ENCODE measurements at regions not wholly inside any gene's neighbourhood (a gene's known extent, or its start where the extent isn't known, plus 50 kb on each side); places are given as distances from the start of the nearest gene placed in this dataset.
A peak's percentile ranks its signal among the peaks of the same experiment; 100 is the strongest.

DNA sequence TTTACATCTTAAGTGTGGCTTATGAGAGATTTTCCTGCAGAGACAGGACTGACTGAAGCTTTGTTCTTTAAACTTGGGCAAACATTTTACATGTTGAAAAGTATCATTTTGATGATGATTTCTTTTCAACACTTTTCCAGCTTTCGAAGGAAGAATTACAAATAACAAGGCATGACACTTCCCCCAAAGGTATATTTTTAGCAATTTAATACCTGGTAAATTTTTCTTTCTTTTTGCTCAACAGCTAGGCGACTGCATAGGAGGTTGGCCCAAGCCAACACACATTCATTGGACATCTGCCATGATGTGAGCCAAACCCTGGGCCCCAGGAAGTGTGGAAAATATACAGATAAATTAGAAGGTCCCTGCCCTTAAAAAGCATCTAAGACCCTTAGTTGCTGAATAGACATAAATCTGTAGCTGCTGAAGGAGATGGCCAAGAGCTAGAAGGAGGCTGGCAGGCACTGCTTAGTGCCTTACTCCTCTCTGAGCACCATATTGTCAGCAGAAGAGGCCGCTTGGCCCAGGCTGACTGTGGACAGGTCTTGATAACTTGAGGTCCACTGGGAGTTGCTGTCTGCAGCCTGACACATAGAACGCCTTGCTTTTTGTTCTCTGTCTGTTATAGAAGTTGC, 53.3 kb upstream of the CD44 start:
- H3K4me1 Mint-ChIP-seq, result peaks cover 84% of the 10 kb centered on the region
- no peaks in the 10 kb centered on the region for H3K9me3 Mint-ChIP-seq
- H3K36me3 Mint-ChIP-seq (ENCODE audit: low read depth), result peaks cover 4% of the 10 kb centered on the region
- H3K27me3 Mint-ChIP-seq, result no peaks in the 10 kb centered on the region
- H3K27ac Mint-ChIP-seq, result no peak overlapping the region
- no peak for ATAC-seq
- DNase-seq, result no peak
- H3K4me3 Mint-ChIP-seq, result no peak overlapping the region

- DNase-seq, result no peak
- no peaks in the 10 kb centered on the region for H3K36me3 Mint-ChIP-seq (ENCODE audit: low read depth)
- no peak overlapping the region for H3K27ac Mint-ChIP-seq
- H3K4me1 Mint-ChIP-seq, result peaks cover 78% of the 10 kb centered on the region
- H3K4me3 Mint-ChIP-seq, result no peak overlapping the region
- no peaks in the 10 kb centered on the region for H3K27me3 Mint-ChIP-seq
- no peak for ATAC-seq
- peaks cover 4% of the 10 kb centered on the region for H3K9me3 Mint-ChIP-seq
Observed at GRCh38 chr11:35087648-35088047, 51.3 kb upstream of the CD44 start.

DNA sequence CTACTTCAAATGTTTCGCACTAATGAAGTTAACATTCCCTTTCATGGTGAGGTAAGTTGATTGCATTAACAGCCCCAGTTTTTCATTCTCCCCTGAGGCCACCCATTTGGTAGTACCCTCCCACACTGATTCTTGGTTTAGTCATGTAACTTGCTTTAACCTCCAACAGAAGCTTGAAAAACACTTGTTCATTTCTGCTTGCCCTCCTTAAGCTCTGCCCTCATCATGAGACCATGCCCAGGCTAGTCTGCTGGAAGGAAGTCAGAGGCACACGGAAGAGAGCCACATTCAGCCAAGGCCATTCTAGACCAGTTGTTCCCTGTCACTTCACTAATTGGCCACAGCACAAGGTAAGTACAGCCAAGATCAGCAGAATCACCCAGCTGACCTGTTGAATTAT, 50.7 kb upstream of the CD44 start:
- DNase-seq (no peak), ATAC-seq (no peak)
- Mint-ChIP-seq H3K36me3 (ENCODE audit: low read depth) (no peaks in the 10 kb centered on the region), H3K4me3 (peak overlapping the region; percentile 19), H3K27me3 (no peaks in the 10 kb centered on the region), H3K27ac (peak overlapping the region; percentile 57), H3K4me1 (peaks cover 73% of the 10 kb centered on the region), H3K9me3 (peaks cover 4% of the 10 kb centered on the region)

DNA sequence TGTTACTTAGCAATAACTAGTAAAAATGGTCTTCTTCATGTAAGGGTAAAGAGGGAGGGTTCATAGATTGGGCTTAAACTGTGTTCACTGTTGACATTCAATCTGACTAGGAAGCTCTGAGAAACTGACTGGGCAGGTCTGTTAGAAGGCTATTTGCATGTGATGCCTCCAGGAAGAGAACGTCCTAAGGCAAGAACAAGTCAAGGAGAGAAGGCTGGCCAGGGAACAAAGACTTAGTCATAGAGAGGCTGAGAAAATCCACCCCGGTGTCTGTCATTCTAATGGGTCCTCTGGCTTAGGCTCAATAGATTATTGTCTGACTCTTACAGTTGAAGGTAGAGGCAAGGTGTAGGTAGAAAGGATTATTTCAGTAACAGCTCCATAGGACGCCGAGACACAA, 50.3 kb upstream of the CD44 start:
- DNase-seq (no peak), ATAC-seq (no peak)
- H3K9me3 Mint-ChIP-seq, result peaks cover 4% of the 10 kb centered on the region
- H3K4me3 Mint-ChIP-seq, result no peak overlapping the region
- H3K4me1 Mint-ChIP-seq, result peaks cover 71% of the 10 kb centered on the region
- no peaks in the 10 kb centered on the region for H3K36me3 Mint-ChIP-seq (ENCODE audit: low read depth)
- no peaks in the 10 kb centered on the region for H3K27me3 Mint-ChIP-seq
- peak overlapping the region; percentile 57 for H3K27ac Mint-ChIP-seq
